IMR-90 (cell line): ENCODE measurements at regions not wholly inside any gene's neighbourhood (a gene's known extent, or its start where the extent isn't known, plus 50 kb on each side); places are given as distances from the start of the nearest gene placed in this dataset.

Source experiments
- BHLHE40 ChIP-seq: fragments of 150-350 bp; IDR thresholded peaks from 2 replicates; pipeline ENCODE4 v1.6.1; 2016; ENCODE audit warnings: mild to moderate bottlenecking, low read depth, low read length
- CEBPB ChIP-seq: IDR thresholded peaks from 2 replicates; pipeline ENCODE4 v1.6.1; 2012; ENCODE audit warnings: low read depth, low read length, improper control_type of control experiment
- CHD1 ChIP-seq: IDR thresholded peaks from 2 replicates; pipeline ENCODE4 v1.6.1; 2012; ENCODE audit warnings: low read depth, low read length, improper control_type of control experiment
- FOS ChIP-seq: fragments of 150-350 bp; IDR thresholded peaks from 2 replicates; pipeline ENCODE4 v1.6.1; 2016; ENCODE audit warnings: low read depth, low read length
- MAFK ChIP-seq: IDR thresholded peaks from 2 replicates; pipeline ENCODE4 v1.6.1; 2012; ENCODE audit warnings: low read depth, low read length, improper control_type of control experiment
- MXI1 ChIP-seq: IDR thresholded peaks from 2 replicates; pipeline ENCODE4 v1.6.1; 2012; ENCODE audit warnings: low read depth, mild to moderate bottlenecking, low read length, moderate library complexity, borderline replicate concordance
- POLR2A ChIP-seq: IDR thresholded peaks from 2 replicates; pipeline ENCODE4 v1.6.1; 2012; ENCODE audit warnings: mild to moderate bottlenecking, low read depth, low read length
- RAD21 ChIP-seq: IDR thresholded peaks from 2 replicates; pipeline ENCODE4 v1.6.1; 2012; ENCODE audit warnings: low read length, improper control_type of control experiment
- TF ChIP-seq, protein P1 (sequence below): conservative IDR thresholded peaks from 2 replicates; pipeline ENCODE4 v1.5.1; 2012; ENCODE audit warnings: mild to moderate bottlenecking, low read depth, low read length, improper control_type of control experiment
- TF ChIP-seq, protein P2 (sequence below): fragments of 150-350 bp; IDR thresholded peaks from 2 replicates; pipeline ENCODE4 v1.6.1; 2017; ENCODE audit warnings: mild to moderate bottlenecking, antibody characterized with exemption, low read length, low read depth

- TF ChIP-seq, protein P1, sequence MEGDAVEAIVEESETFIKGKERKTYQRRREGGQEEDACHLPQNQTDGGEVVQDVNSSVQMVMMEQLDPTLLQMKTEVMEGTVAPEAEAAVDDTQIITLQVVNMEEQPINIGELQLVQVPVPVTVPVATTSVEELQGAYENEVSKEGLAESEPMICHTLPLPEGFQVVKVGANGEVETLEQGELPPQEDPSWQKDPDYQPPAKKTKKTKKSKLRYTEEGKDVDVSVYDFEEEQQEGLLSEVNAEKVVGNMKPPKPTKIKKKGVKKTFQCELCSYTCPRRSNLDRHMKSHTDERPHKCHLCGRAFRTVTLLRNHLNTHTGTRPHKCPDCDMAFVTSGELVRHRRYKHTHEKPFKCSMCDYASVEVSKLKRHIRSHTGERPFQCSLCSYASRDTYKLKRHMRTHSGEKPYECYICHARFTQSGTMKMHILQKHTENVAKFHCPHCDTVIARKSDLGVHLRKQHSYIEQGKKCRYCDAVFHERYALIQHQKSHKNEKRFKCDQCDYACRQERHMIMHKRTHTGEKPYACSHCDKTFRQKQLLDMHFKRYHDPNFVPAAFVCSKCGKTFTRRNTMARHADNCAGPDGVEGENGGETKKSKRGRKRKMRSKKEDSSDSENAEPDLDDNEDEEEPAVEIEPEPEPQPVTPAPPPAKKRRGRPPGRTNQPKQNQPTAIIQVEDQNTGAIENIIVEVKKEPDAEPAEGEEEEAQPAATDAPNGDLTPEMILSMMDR: no peak
- TF ChIP-seq, protein P2, sequence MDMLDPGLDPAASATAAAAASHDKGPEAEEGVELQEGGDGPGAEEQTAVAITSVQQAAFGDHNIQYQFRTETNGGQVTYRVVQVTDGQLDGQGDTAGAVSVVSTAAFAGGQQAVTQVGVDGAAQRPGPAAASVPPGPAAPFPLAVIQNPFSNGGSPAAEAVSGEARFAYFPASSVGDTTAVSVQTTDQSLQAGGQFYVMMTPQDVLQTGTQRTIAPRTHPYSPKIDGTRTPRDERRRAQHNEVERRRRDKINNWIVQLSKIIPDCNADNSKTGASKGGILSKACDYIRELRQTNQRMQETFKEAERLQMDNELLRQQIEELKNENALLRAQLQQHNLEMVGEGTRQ: no peak
- TF ChIP-seq MXI1 (no peak), RAD21 (no peak), BHLHE40 (no peak), POLR2A (no peak), MAFK (no peak), CHD1 (no peak), CEBPB (no peak), FOS (no peak)
Measured at GRCh38 chr11:45025716-45026492, 75.2 kb upstream of the TP53I11 start.
